GM23338 (cell line): ENCODE measurements at regions not wholly inside any gene's neighbourhood (a gene's known extent, or its start where the extent isn't known, plus 50 kb on each side); places are given as distances from the start of the nearest gene placed in this dataset.

Experiments
- ATAC-seq: fragments of 200-7000 bp; cut with Tn5 transposase; 3 replicates; pipeline ENCODE4 v1.9.1; 2020
- DNase-seq: peaks from one replicate; pipeline ENCODE4 v3.0.0-alpha.2; 2015; ENCODE audit warnings: low spot score
- H2AFZ ChIP-seq: fragments of 200-600 bp; sonication (generic); 2 replicates; pipeline ENCODE4 v1.8.0; 2016; ENCODE audit warnings: antibody characterized with exemption, mild to moderate bottlenecking, moderate library complexity
- H3F3A ChIP-seq: fragments of 200-600 bp; sonication (generic); replicated peaks from 2 replicates; pipeline ENCODE4 v1.8.0; 2017; ENCODE audit warnings: antibody characterized with exemption, mixed run types, low read depth
- H3K27ac ChIP-seq: fragments of 200-600 bp; sonication (generic); 2 replicates; pipeline ENCODE4 v1.6.1; 2016; ENCODE audit warnings: low read depth
- H3K27me3 ChIP-seq: fragments of 200-600 bp; sonication (generic); 2 replicates; pipeline ENCODE4 v1.8.0; 2016; ENCODE audit warnings: mild to moderate bottlenecking, mixed run types, moderate library complexity; ENCODE audit not compliant: insufficient read depth
- H3K36me3 ChIP-seq: fragments of 200-600 bp; sonication (generic); 2 replicates; pipeline ENCODE4 v1.8.0; 2016; ENCODE audit warnings: mild to moderate bottlenecking; ENCODE audit not compliant: insufficient read depth
- H3K4me1 ChIP-seq: fragments of 200-600 bp; sonication (generic); 2 replicates; pipeline ENCODE4 v1.8.0; 2016; ENCODE audit warnings: mild to moderate bottlenecking, moderate library complexity; ENCODE audit not compliant: insufficient read depth
- H3K4me2 ChIP-seq: fragments of 200-600 bp; sonication (generic); 2 replicates; pipeline ENCODE4 v1.7.1; 2017; ENCODE audit warnings: mixed run types
- H3K4me3 ChIP-seq: fragments of 200-600 bp; sonication (generic); 2 replicates; pipeline ENCODE4 v1.6.1; 2016; ENCODE audit warnings: mixed run types
- H3K79me2 ChIP-seq: fragments of 200-600 bp; sonication (generic); replicated peaks from 2 replicates; pipeline ENCODE4 v1.8.0; 2017; ENCODE audit warnings: mild to moderate bottlenecking; ENCODE audit not compliant: insufficient read depth
- H3K9me2 ChIP-seq: fragments of 200-600 bp; sonication (generic); 2 replicates; pipeline ENCODE4 v1.8.0; 2017; ENCODE audit not compliant: insufficient read depth
- H4K20me1 ChIP-seq: fragments of 200-600 bp; sonication (generic); replicated peaks from 2 replicates; pipeline ENCODE4 v1.8.0; 2017; ENCODE audit warnings: mild to moderate bottlenecking; ENCODE audit not compliant: insufficient read depth
- H3K27ac Mint-ChIP-seq: 2 replicates; pipeline ENCODE4 v1.8.0; 2020; ENCODE audit warnings: inconsistent platforms, mild to moderate bottlenecking, moderate library complexity, mixed read lengths
- H3K27me3 Mint-ChIP-seq: 3 replicates; pipeline ENCODE4 v1.8.0; 2022; ENCODE audit warnings: low read depth, mild to moderate bottlenecking, moderate library complexity, mixed read lengths, inconsistent platforms; ENCODE audit not compliant: insufficient read depth, poor library complexity
- H3K36me3 Mint-ChIP-seq: 3 replicates; pipeline ENCODE4 v1.8.0; 2021; ENCODE audit warnings: low read depth, mild to moderate bottlenecking, inconsistent platforms, moderate library complexity, mixed read lengths
- H3K4me1 Mint-ChIP-seq: 3 replicates; pipeline ENCODE4 v1.8.0; 2020; ENCODE audit warnings: mild to moderate bottlenecking, inconsistent platforms, mixed read lengths
- H3K4me3 Mint-ChIP-seq: 3 replicates; pipeline ENCODE4 v1.8.0; 2021; ENCODE audit warnings: moderate library complexity, mild to moderate bottlenecking, inconsistent platforms, mixed read lengths
- H3K9me3 Mint-ChIP-seq: 3 replicates; pipeline ENCODE4 v1.8.0; 2020; ENCODE audit warnings: moderate library complexity, mild to moderate bottlenecking, inconsistent platforms, mixed read lengths
- CREB1 ChIP-seq: fragments of 250-450 bp; sonication (Bioruptor Pico); IDR thresholded peaks from 2 replicates; pipeline ENCODE4 v1.5.0; 2020; ENCODE audit warnings: low read depth, mild to moderate bottlenecking, moderate library complexity
- EZH2 ChIP-seq: fragments of 200-600 bp; sonication (generic); IDR thresholded peaks from one replicate; pipeline ENCODE4 v1.8.0; 2017; ENCODE audit warnings: antibody characterized with exemption, mild to moderate bottlenecking, low read depth; ENCODE audit not compliant: unreplicated experiment
- EZH2phosphoT487 ChIP-seq: fragments of 200-600 bp; sonication (generic); IDR thresholded peaks from one replicate; pipeline ENCODE4 v1.8.1; 2018; ENCODE audit warnings: antibody characterized with exemption; ENCODE audit not compliant: unreplicated experiment
- JUNB ChIP-seq: IDR thresholded peaks from one replicate; pipeline ENCODE4 v1.6.1; 2016; ENCODE audit warnings: antibody characterized with exemption; ENCODE audit not compliant: unreplicated experiment
- POLR2AphosphoS5 ChIP-seq: IDR thresholded peaks from 2 replicates; pipeline ENCODE4 v1.6.1; 2016; ENCODE audit warnings: antibody characterized with exemption, low read depth
- STAT1 ChIP-seq: IDR thresholded peaks from one replicate; pipeline ENCODE4 v1.6.1; 2016; ENCODE audit warnings: antibody characterized with exemption; ENCODE audit not compliant: unreplicated experiment
- ZNF114 ChIP-seq: fragments of 250-450 bp; sonication (Bioruptor Pico); IDR thresholded peaks from 2 replicates; pipeline ENCODE4 v1.5.0; 2020; ENCODE audit warnings: mild to moderate bottlenecking, moderate library complexity
- ZNF331 ChIP-seq: fragments of 250-450 bp; sonication (Bioruptor Pico); IDR thresholded peaks from 2 replicates; pipeline ENCODE4 v1.5.0; 2020; ENCODE audit warnings: low read depth, mild to moderate bottlenecking, moderate library complexity
- TF ChIP-seq, protein P1 (sequence below): IDR thresholded peaks from 2 replicates; pipeline ENCODE4 v1.6.1; 2016; ENCODE audit warnings: antibody characterized with exemption
- TF ChIP-seq, protein P2 (sequence below): fragments of 250-450 bp; sonication (Bioruptor Pico); IDR thresholded peaks from 2 replicates; pipeline ENCODE4 v1.5.0; 2020; ENCODE audit warnings: mild to moderate bottlenecking, moderate library complexity

DNA sequence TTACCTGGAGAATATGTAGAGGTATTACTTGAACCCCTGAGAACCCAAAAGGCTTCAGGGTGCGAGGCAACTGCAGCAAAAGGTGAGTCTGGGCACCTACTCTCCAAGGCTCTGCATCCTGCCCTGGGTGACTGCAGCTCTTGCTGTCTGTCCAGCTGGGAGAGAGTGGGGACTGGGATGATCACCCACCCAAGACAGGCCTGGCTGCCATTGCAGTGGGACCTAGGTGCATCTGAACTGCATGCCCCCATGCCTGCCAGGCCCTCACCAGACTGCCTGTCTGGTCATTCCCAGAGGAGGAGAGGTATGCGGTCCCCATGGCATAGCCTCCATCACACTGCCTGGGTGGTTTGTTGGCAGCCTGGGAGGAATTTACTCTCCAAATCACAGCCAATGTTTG, 563.9 kb downstream of the TFAP2A start:
- H4K20me1 ChIP-seq, result no peaks in the 10 kb centered on the region
- Mint-ChIP-seq H3K27me3 (peaks cover 2% of the 10 kb centered on the region), H3K9me3 (peaks cover 36% of the 10 kb centered on the region), H3K4me1 (peaks cover 6% of the 10 kb centered on the region; the same call in 2 of the 3 replicates), H3K4me3 (no peak overlapping the region), H3K36me3 (peaks cover 39% of the 10 kb centered on the region), H3K27ac (no peak overlapping the region)
- no peak for ATAC-seq
- no peak overlapping the region for H2AFZ ChIP-seq
- no peaks in the 10 kb centered on the region for H3K79me2 ChIP-seq
- no peak overlapping the region for H3K27ac ChIP-seq
- H3F3A ChIP-seq, result no peaks in the 10 kb centered on the region
- 0 out of 2 replicates have a peak, but pooled peaks cover 4% of the 10 kb centered on the region for H3K9me2 ChIP-seq
- no peak for DNase-seq
- H3K4me3 ChIP-seq, result no peak overlapping the region
- H3K4me1 ChIP-seq, result no peaks in the 10 kb centered on the region
- no peak overlapping the region for H3K4me2 ChIP-seq
- H3K27me3 ChIP-seq, result no peaks in the 10 kb centered on the region
- TF ChIP-seq EZH2phosphoT487 (no peak), ZNF114 (CRISPR knock-in tag) (no peak), STAT1 (no peak), JUNB (no peak), EZH2 (no peak), CREB1 (CRISPR knock-in tag) (no peak), ZNF331 (CRISPR knock-in tag) (no peak), POLR2AphosphoS5 (no peak)
- TF ChIP-seq, protein P1, sequence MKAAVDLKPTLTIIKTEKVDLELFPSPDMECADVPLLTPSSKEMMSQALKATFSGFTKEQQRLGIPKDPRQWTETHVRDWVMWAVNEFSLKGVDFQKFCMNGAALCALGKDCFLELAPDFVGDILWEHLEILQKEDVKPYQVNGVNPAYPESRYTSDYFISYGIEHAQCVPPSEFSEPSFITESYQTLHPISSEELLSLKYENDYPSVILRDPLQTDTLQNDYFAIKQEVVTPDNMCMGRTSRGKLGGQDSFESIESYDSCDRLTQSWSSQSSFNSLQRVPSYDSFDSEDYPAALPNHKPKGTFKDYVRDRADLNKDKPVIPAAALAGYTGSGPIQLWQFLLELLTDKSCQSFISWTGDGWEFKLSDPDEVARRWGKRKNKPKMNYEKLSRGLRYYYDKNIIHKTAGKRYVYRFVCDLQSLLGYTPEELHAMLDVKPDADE, result no peak
- TF ChIP-seq, protein P2, sequence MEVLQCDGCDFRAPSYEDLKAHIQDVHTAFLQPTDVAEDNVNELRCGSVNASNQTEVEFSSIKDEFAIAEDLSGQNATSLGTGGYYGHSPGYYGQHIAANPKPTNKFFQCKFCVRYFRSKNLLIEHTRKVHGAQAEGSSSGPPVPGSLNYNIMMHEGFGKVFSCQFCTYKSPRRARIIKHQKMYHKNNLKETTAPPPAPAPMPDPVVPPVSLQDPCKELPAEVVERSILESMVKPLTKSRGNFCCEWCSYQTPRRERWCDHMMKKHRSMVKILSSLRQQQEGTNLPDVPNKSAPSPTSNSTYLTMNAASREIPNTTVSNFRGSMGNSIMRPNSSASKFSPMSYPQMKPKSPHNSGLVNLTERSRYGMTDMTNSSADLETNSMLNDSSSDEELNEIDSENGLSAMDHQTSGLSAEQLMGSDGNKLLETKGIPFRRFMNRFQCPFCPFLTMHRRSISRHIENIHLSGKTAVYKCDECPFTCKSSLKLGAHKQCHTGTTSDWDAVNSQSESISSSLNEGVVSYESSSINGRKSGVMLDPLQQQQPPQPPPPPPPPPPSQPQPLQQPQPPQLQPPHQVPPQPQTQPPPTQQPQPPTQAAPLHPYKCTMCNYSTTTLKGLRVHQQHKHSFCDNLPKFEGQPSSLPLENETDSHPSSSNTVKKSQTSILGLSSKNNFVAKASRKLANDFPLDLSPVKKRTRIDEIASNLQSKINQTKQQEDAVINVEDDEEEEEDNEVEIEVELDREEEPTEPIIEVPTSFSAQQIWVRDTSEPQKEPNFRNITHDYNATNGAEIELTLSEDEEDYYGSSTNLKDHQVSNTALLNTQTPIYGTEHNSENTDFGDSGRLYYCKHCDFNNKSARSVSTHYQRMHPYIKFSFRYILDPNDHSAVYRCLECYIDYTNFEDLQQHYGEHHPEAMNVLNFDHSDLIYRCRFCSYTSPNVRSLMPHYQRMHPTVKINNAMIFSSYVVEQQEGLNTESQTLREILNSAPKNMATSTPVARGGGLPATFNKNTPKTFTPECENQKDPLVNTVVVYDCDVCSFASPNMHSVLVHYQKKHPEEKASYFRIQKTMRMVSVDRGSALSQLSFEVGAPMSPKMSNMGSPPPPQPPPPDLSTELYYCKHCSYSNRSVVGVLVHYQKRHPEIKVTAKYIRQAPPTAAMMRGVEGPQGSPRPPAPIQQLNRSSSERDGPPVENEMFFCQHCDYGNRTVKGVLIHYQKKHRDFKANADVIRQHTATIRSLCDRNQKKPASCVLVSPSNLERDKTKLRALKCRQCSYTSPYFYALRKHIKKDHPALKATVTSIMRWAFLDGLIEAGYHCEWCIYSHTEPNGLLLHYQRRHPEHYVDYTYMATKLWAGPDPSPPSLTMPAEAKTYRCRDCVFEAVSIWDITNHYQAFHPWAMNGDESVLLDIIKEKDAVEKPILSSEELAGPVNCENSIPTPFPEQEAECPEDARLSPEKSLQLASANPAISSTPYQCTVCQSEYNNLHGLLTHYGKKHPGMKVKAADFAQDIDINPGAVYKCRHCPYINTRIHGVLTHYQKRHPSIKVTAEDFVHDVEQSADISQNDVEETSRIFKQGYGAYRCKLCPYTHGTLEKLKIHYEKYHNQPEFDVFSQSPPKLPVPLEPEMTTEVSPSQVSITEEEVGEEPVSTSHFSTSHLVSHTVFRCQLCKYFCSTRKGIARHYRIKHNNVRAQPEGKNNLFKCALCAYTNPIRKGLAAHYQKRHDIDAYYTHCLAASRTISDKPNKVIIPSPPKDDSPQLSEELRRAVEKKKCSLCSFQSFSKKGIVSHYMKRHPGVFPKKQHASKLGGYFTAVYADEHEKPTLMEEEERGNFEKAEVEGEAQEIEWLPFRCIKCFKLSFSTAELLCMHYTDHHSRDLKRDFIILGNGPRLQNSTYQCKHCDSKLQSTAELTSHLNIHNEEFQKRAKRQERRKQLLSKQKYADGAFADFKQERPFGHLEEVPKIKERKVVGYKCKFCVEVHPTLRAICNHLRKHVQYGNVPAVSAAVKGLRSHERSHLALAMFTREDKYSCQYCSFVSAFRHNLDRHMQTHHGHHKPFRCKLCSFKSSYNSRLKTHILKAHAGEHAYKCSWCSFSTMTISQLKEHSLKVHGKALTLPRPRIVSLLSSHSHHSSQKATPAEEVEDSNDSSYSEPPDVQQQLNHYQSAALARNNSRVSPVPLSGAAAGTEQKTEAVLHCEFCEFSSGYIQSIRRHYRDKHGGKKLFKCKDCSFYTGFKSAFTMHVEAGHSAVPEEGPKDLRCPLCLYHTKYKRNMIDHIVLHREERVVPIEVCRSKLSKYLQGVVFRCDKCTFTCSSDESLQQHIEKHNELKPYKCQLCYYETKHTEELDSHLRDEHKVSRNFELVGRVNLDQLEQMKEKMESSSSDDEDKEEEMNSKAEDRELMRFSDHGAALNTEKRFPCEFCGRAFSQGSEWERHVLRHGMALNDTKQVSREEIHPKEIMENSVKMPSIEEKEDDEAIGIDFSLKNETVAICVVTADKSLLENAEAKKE (CRISPR knock-in tag), result no peak
- H3K36me3 ChIP-seq, result peaks cover 4% of the 10 kb centered on the region; the same call in 1 of the 2 replicates
